GM12872 (cell line): ENCODE measurements at regions not wholly inside any gene's neighbourhood (a gene's known extent, or its start where the extent isn't known, plus 50 kb on each side); places are given as distances from the start of the nearest gene placed in this dataset.
A peak's percentile ranks its signal among the peaks of the same experiment; 100 is the strongest.

Source experiments
- TF ChIP-seq, protein P1 (sequence below): IDR thresholded peaks from 3 replicates; pipeline ENCODE4 v1.5.1; 2011; ENCODE audit warnings: low read depth, mild to moderate bottlenecking, low read length, moderate library complexity; ENCODE audit not compliant: insufficient read depth

DNA sequence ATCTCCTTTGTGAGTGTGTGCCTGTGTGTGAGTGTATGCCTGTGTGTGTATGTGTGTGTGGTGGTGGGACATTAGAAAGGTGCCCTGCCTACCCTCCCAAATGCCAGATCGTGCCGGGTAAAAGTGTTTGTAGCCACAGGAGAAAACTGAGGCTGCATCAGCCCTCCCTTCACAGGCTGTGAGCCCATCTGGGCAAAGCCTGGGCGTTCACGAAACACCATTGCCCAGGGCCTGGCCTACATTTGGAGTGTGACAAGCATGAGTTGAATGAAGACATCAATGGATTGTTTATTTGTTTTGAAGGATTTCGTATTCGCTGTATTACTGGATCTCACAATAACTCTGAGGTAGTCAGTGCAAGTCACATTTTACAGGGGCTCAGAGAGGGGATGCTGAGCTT is 270.8 kb downstream of the NSG2 start:
- TF ChIP-seq, protein P1, sequence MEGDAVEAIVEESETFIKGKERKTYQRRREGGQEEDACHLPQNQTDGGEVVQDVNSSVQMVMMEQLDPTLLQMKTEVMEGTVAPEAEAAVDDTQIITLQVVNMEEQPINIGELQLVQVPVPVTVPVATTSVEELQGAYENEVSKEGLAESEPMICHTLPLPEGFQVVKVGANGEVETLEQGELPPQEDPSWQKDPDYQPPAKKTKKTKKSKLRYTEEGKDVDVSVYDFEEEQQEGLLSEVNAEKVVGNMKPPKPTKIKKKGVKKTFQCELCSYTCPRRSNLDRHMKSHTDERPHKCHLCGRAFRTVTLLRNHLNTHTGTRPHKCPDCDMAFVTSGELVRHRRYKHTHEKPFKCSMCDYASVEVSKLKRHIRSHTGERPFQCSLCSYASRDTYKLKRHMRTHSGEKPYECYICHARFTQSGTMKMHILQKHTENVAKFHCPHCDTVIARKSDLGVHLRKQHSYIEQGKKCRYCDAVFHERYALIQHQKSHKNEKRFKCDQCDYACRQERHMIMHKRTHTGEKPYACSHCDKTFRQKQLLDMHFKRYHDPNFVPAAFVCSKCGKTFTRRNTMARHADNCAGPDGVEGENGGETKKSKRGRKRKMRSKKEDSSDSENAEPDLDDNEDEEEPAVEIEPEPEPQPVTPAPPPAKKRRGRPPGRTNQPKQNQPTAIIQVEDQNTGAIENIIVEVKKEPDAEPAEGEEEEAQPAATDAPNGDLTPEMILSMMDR = no peak

DNA sequence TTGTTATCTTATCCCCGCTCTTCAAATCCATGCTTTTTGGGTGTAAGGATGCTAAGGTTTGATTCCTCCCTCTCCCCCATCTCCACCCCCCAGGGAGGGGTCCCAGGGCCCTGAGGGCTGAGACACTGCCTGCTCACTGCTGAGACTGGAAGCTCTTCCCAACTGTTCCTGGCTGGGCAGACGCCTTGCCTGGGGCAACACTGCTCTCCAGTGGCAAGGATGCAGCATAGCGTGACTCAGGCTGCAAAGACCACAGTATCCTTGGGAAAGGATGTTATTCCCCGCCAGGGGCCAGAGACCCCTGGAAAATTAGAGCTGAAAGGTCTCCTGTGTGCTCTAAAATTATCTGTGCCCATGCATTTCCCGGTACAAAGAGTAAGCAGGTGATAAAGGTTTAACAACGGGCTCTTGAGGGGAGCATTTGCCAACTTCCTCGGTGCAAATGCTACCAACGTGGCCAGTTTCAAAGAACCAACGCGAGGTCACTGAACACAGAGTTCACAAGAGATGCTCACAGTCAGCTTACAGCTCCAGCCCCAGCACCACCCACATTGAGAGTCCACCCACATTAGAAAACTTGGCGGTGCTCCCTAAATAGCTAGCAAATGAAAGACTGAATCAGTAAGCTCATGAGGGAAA is 271.9 kb downstream of the NSG2 start:
- TF ChIP-seq, protein P1 = peak; percentile 79

DNA sequence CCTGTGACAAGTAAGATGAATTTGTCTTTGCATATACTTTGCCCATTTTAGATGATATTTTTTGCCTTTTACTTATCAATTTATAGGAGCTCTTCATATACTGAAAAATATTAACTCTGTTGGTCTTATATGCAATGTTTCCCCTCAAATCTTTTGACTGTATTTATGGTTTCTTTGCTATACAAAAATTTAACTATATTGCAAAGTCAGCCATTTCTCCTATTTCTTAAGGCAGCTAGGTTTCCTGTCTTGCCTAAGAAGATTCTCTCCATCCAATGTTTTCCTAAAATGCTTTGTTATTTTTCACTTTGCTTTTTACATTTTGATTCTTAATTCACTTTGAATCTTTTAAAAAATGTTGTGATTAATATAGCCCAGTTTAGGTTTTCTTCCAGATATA is 273.1 kb downstream of the NSG2 start:
- TF ChIP-seq, protein P1 = no peak

DNA sequence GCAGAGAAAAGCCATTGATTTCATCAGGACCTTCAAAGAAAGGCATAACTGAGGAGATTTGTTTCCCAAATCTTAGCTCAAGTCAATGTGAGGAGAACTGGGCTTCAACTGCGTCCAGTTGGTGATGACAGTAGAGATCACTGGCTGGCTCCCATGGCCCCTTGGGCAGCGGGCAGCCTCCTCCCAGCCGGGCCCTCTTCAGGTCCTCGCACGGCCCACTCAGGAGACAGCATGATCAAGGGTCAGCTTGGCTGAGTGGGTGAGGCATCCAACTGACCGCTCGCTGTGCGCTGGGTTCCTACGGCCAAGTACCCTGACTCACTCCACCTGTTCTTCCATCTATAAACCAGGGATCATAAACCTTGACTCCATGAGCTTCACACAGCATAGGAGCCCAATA is 274.0 kb downstream of the NSG2 start:
- TF ChIP-seq, protein P1 = no peak

DNA sequence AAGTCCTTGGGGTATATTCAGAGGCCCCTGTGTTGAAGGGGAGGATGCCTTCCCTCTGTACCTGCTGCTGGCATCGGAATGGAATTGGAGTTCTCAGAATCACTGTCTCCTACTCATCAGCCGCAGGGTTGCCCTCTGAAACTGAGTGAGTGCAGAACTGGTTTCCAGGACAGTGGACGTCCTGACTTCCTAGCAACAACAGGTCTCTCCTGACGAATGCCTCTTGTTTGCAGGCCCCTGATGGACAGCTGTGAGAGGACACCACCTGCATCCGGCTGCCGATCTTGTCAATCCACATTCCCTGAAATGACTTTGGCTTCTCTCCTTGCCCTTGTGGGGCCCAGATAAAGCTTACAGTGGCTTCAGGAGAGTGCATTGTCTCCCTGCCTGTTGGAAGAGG is 274.5 kb downstream of the NSG2 start:
- TF ChIP-seq, protein P1 = no peak

DNA sequence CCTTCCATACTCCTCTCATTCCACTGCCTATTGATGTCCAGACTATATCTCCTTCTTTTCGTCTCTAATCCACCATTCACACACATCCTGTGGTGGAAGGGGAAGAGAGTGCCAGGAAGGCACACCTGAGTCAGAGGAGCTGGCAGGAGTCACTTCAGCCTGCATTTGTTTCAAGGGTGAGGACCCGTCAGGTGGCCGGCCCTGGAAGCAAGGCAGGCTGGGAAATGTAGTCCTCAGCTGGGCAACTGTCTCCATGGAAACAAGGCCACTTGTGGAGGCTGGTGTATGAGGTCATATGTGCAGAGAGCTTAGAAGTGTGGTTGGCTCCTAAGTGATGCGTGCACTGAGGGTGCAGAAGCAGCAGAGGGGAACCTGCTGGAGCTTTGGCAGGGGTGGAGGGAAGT is 278.4 kb downstream of the NSG2 start:
- TF ChIP-seq, protein P1 = no peak

DNA sequence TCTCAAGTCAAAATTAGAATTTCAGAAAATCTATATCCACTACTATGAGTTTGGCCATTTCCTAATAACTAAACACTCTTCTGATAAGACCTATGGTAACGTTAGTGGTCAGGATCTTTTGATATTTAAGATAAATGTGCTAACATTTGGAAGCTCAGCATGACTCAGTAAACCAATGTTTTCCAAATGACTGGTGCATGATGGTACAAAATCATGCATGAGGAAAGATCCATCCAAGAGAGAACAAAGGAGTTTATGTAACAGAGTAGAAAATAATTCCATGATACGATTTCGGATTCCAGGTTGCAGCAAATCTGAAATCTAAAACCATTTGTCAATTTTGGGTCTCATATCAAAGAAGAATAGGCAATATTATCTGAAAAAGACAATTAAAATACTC is 279.2 kb downstream of the NSG2 start:
- TF ChIP-seq, protein P1 = no peak
